H9 (cell line): ENCODE measurements at regions not wholly inside any gene's neighbourhood (a gene's known extent, or its start where the extent isn't known, plus 50 kb on each side); places are given as distances from the start of the nearest gene placed in this dataset.

ENCODE experiments used
- DNase-seq: peaks from one replicate; pipeline ENCODE4 v3.0.0-alpha.2; 2017
- H2AFZ ChIP-seq: one replicate; pipeline ENCODE4 v1.6.1; 2013; ENCODE audit warnings: mild to moderate bottlenecking, low read length, control low read depth, moderate library complexity
- H2AK5ac ChIP-seq: 2 replicates; pipeline ENCODE4 v1.6.1; 2013; ENCODE audit warnings: low read length, control low read depth, mixed read lengths; ENCODE audit not compliant: insufficient read length
- H2BK120ac ChIP-seq: one replicate; pipeline ENCODE4 v1.6.1; 2013; ENCODE audit warnings: low read depth, mild to moderate bottlenecking, low read length, control low read depth, inconsistent platforms; ENCODE audit not compliant: poor library complexity, severe bottlenecking
- H2BK12ac ChIP-seq: 2 replicates; pipeline ENCODE4 v1.6.1; 2013; ENCODE audit warnings: low read length, control low read depth, mixed read lengths, low read depth; ENCODE audit not compliant: insufficient read length
- H2BK15ac ChIP-seq: 2 replicates; pipeline ENCODE4 v1.6.1; 2013; ENCODE audit warnings: low read depth, low read length, control low read depth
- H2BK20ac ChIP-seq: one replicate; pipeline ENCODE4 v1.6.1; 2013; ENCODE audit warnings: low read depth, mild to moderate bottlenecking, low read length, control low read depth, inconsistent platforms; ENCODE audit not compliant: poor library complexity, severe bottlenecking
- H2BK5ac ChIP-seq: 2 replicates; pipeline ENCODE4 v1.6.1; 2013; ENCODE audit warnings: low read length, control low read depth, mixed read lengths; ENCODE audit not compliant: insufficient read length
- H3K14ac ChIP-seq: 2 replicates; pipeline ENCODE4 v1.6.1; 2013; ENCODE audit warnings: low read length, control low read depth; ENCODE audit not compliant: insufficient read depth
- H3K18ac ChIP-seq: 2 replicates; pipeline ENCODE4 v1.6.1; 2013; ENCODE audit warnings: low read depth, mild to moderate bottlenecking, mixed read lengths, low read length, control low read depth; ENCODE audit not compliant: insufficient read length
- H3K23ac ChIP-seq: 2 replicates; pipeline ENCODE4 v1.6.1; 2013; ENCODE audit warnings: low read length, control low read depth, mixed read lengths, low read depth; ENCODE audit not compliant: insufficient read length
- H3K23me2 ChIP-seq: 2 replicates; pipeline ENCODE4 v1.6.1; 2013; ENCODE audit warnings: low read depth, mild to moderate bottlenecking, mixed read lengths, low read length, control low read depth; ENCODE audit not compliant: insufficient read length, poor library complexity, severe bottlenecking
- H3K27ac ChIP-seq: 2 replicates; pipeline ENCODE4 v1.5.1; 2013; ENCODE audit warnings: low read length, control low read depth, mixed read lengths, low read depth; ENCODE audit not compliant: insufficient read length
- H3K27me3 ChIP-seq: 2 replicates; pipeline ENCODE4 v1.6.1; 2013; ENCODE audit warnings: low read length, control low read depth, inconsistent platforms; ENCODE audit not compliant: insufficient read depth
- H3K4ac ChIP-seq: 2 replicates; pipeline ENCODE4 v1.6.1; 2013; ENCODE audit warnings: low read depth, mild to moderate bottlenecking, control low read depth, inconsistent platforms, low read length, moderate library complexity
- H3K4me1 ChIP-seq: 2 replicates; pipeline ENCODE4 v1.6.1; 2013; ENCODE audit warnings: low read length, control low read depth, inconsistent platforms; ENCODE audit not compliant: insufficient read depth
- H3K4me2 ChIP-seq: 2 replicates; pipeline ENCODE4 v1.6.1; 2013; ENCODE audit warnings: low read length, control low read depth, mixed read lengths; ENCODE audit not compliant: insufficient read length, insufficient read depth
- H3K56ac ChIP-seq: 2 replicates; pipeline ENCODE4 v1.6.1; 2013; ENCODE audit warnings: low read depth, mild to moderate bottlenecking, mixed read lengths, low read length, control low read depth; ENCODE audit not compliant: insufficient read length
- H3K79me1 ChIP-seq: 2 replicates; pipeline ENCODE4 v1.6.1; 2013; ENCODE audit warnings: low read depth, mild to moderate bottlenecking, moderate library complexity, low read length, control low read depth, inconsistent platforms; ENCODE audit not compliant: insufficient read depth, poor library complexity, severe bottlenecking
- H3K79me2 ChIP-seq: 2 replicates; pipeline ENCODE4 v1.6.1; 2013; ENCODE audit warnings: low read length, control low read depth, inconsistent platforms; ENCODE audit not compliant: insufficient read depth
- H3K9ac ChIP-seq: 2 replicates; pipeline ENCODE4 v1.6.1; 2013; ENCODE audit warnings: low read length, control low read depth, mixed read lengths; ENCODE audit not compliant: insufficient read length; ENCODE audit errors: extremely low read depth
- H3K9me3 ChIP-seq: one replicate; pipeline ENCODE4 v1.6.1; 2013; ENCODE audit warnings: low read depth, low read length, inconsistent platforms; ENCODE audit not compliant: control insufficient read depth
- H3T11ph ChIP-seq: one replicate; pipeline ENCODE4 v1.6.1; 2013; ENCODE audit warnings: mild to moderate bottlenecking, low read length, control low read depth, inconsistent platforms
- H4K20me1 ChIP-seq: one replicate; pipeline ENCODE4 v1.6.1; 2013; ENCODE audit not compliant: control insufficient read depth, insufficient read length, insufficient read depth
- H4K5ac ChIP-seq: 2 replicates; pipeline ENCODE4 v1.6.1; 2013; ENCODE audit warnings: low read depth, mild to moderate bottlenecking, mixed read lengths, low read length, control low read depth; ENCODE audit not compliant: insufficient read length
- H4K8ac ChIP-seq: replicated peaks from 2 replicates; pipeline ENCODE4 v1.6.1; 2013; ENCODE audit warnings: low read length, control low read depth, mixed read lengths, low read depth; ENCODE audit not compliant: insufficient read length
- H4K91ac ChIP-seq: 2 replicates; pipeline ENCODE4 v1.6.1; 2013; ENCODE audit warnings: low read depth, mild to moderate bottlenecking, moderate library complexity, mixed read lengths, low read length, control low read depth; ENCODE audit not compliant: insufficient read length
- H3K27ac Mint-ChIP-seq, 3 experiments: 2 replicates in 2 of 3; 3 replicates in 1 of 3; pipeline ENCODE4 v1.8.0; 2020 to 2021; ENCODE audit warnings: mixed read lengths in 3 of 3, mild to moderate bottlenecking in 1 of 3, moderate library complexity in 1 of 3
- H3K27me3 Mint-ChIP-seq: 2 replicates; pipeline ENCODE4 v1.8.0; 2021; ENCODE audit warnings: low read depth, mild to moderate bottlenecking, moderate library complexity, mixed read lengths
- H3K36me3 Mint-ChIP-seq, 3 experiments: 2 replicates in 2 of 3; 3 replicates in 1 of 3; pipeline ENCODE4 v1.8.0; 2020 to 2021; ENCODE audit warnings: low read depth in 3 of 3, mixed read lengths in 3 of 3; ENCODE audit not compliant: insufficient read depth in 1 of 3
- H3K4me1 Mint-ChIP-seq, 2 experiments: 2 replicates each; pipeline ENCODE4 v1.8.0; 2020; ENCODE audit warnings: mixed read lengths in 2 of 2
- H3K4me3 Mint-ChIP-seq, 2 experiments: 2 replicates in 1 of 2; 3 replicates in 1 of 2; pipeline ENCODE4 v1.8.0; 2020 to 2021; ENCODE audit warnings: mild to moderate bottlenecking in 2 of 2, mixed read lengths in 2 of 2, moderate library complexity in 1 of 2
- H3K9me3 Mint-ChIP-seq, 2 experiments: 2 replicates in 1 of 2; 3 replicates in 1 of 2; pipeline ENCODE4 v1.8.0; 2020; ENCODE audit warnings: mild to moderate bottlenecking in 2 of 2, mixed read lengths in 2 of 2, moderate library complexity in 1 of 2
- WGBS: extraction: QIAGEN DNeasy Blood & Tissue Kit; methylation state at CpG from one replicate; pipeline ENCODE4 v1.1.7; 2013; ENCODE audit warnings: missing lambda C conversion rate, low lambda C conversion rate, mixed read lengths; ENCODE audit not compliant: insufficient read length; ENCODE audit errors: extremely low coverage; 5-methylcytosine and 5-hydroxymethylcytosine counted together
- TF ChIP-seq, protein P1 (sequence below): fragments of 200-600 bp; sonication (generic); conservative IDR thresholded peaks from 3 replicates; pipeline ENCODE4 v1.8.0; 2021; ENCODE audit warnings: antibody characterized with exemption, mild to moderate bottlenecking

DNA sequence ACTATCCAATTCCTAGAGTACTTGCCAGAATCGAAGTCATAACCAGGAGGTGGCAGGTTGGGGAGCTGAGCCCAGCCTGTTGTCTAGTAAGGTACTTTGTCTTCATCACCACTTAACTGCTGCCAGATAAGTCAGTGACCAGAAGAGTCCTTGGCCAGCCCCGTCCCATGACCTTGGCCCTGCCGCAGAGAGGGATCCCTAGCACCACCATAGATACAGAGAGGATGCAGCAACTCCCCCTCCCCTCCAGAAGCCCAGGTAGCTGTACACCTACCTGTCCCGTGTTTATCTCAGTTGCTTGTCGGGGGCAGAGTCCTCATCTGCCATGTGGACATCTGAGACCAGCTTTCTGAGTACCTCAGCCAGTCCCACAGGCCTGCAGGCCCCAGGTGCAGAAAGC, 153.6 kb upstream of the TP63 start:
- H3K56ac ChIP-seq, result no peak overlapping the region
- H3K23ac ChIP-seq, result no peak overlapping the region
- TF ChIP-seq, protein P1, sequence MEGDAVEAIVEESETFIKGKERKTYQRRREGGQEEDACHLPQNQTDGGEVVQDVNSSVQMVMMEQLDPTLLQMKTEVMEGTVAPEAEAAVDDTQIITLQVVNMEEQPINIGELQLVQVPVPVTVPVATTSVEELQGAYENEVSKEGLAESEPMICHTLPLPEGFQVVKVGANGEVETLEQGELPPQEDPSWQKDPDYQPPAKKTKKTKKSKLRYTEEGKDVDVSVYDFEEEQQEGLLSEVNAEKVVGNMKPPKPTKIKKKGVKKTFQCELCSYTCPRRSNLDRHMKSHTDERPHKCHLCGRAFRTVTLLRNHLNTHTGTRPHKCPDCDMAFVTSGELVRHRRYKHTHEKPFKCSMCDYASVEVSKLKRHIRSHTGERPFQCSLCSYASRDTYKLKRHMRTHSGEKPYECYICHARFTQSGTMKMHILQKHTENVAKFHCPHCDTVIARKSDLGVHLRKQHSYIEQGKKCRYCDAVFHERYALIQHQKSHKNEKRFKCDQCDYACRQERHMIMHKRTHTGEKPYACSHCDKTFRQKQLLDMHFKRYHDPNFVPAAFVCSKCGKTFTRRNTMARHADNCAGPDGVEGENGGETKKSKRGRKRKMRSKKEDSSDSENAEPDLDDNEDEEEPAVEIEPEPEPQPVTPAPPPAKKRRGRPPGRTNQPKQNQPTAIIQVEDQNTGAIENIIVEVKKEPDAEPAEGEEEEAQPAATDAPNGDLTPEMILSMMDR, result no peak
- no peaks in the 10 kb centered on the region; the same call in 1 of the 2 replicates for H3K27me3 ChIP-seq
- no peaks in the 10 kb centered on the region for H3K79me1 ChIP-seq
- no peaks in the 10 kb centered on the region for H3K4me1 ChIP-seq
- Mint-ChIP-seq H3K36me3 (no peaks in the 10 kb centered on the region), H3K9me3 (no peaks in the 10 kb centered on the region), H3K27me3 (no peaks in the 10 kb centered on the region), H3K4me3 (no peak overlapping the region), H3K27ac (0 out of 7 replicates have a peak overlapping the region, but pooled peaks of 1 of the 3 experiments have one; percentile 17), H3K4me1 (no peaks in the 10 kb centered on the region)
- no peak overlapping the region for H2BK12ac ChIP-seq
- H3K14ac ChIP-seq, result no peak overlapping the region
- H2BK15ac ChIP-seq, result no peak overlapping the region
- no peak overlapping the region for H3K27ac ChIP-seq
- H2BK5ac ChIP-seq, result no peak overlapping the region
- no peak overlapping the region for H2AK5ac ChIP-seq
- H3K9me3 ChIP-seq, result no peaks in the 10 kb centered on the region
- H2BK20ac ChIP-seq, result no peak overlapping the region
- H3K23me2 ChIP-seq, result no peaks in the 10 kb centered on the region
- H3K18ac ChIP-seq, result no peak overlapping the region
- H3K79me2 ChIP-seq, result no peaks in the 10 kb centered on the region
- H4K5ac ChIP-seq, result no peak overlapping the region
- no peak overlapping the region for H4K91ac ChIP-seq
- no peaks in the 10 kb centered on the region for H4K20me1 ChIP-seq
- WGBS, result no CpG with 5 or more reads among the region's 5 CpGs
- H4K8ac ChIP-seq, result no peak overlapping the region
- H2BK120ac ChIP-seq, result no peak overlapping the region
- no peak overlapping the region for H3K4me2 ChIP-seq
- no peak overlapping the region for H3K9ac ChIP-seq
- no peak for DNase-seq
- H3T11ph ChIP-seq, result no peak overlapping the region
- H2AFZ ChIP-seq, result no peak overlapping the region
- no peak overlapping the region for H3K4ac ChIP-seq
